ENCODE measurements at regions not wholly inside any gene's neighbourhood (a gene's known extent, or its start where the extent isn't known, plus 50 kb on each side); places are given as distances from the start of the nearest gene placed in this dataset.

GRCh38 chrX:40199704-40200103, 101.9 kb upstream of the BCOR start:
- DNase-seq (ENCODE audit: extremely low read depth, low read depth) = no peak

GRCh38 chrX:40197071-40197470, 99.3 kb upstream of the BCOR start:
- no peak for DNase-seq (ENCODE audit: extremely low read depth, low read depth)

GRCh38 chrX:40195368-40195767, 97.6 kb upstream of the BCOR start:
- no peak for DNase-seq (ENCODE audit: extremely low read depth, low read depth)

GRCh38 chrX:40192196-40192595, 94.4 kb upstream of the BCOR start:
- DNase-seq (ENCODE audit: extremely low read depth, low read depth) = no peak

- no peak for DNase-seq (ENCODE audit: extremely low read depth, low read depth)
These were observed 91.9 kb upstream of the BCOR start for GRCh38 chrX:40189637-40190036.

- no peak for DNase-seq (ENCODE audit: extremely low read depth, low read depth)
These were observed 91.0 kb upstream of the BCOR start for GRCh38 chrX:40188573-40189417.

GRCh38 chrX:40184968-40185367, 87.2 kb upstream of the BCOR start:
- no peak for DNase-seq (ENCODE audit: extremely low read depth, low read depth)

- no peak for DNase-seq (ENCODE audit: extremely low read depth, low read depth)
These were observed 84.9 kb upstream of the BCOR start for GRCh38 chrX:40182615-40183014.

- no peak for DNase-seq (ENCODE audit: extremely low read depth, low read depth)
These were observed 84.3 kb upstream of the BCOR start for GRCh38 chrX:40182095-40182494.

GRCh38 chrX:40179283-40179682, 81.5 kb upstream of the BCOR start:
- no peak for DNase-seq (ENCODE audit: extremely low read depth, low read depth)

GRCh38 chrX:40177942-40178715, 80.4 kb upstream of the BCOR start:
- DNase-seq (ENCODE audit: extremely low read depth, low read depth) = no peak

GRCh38 chrX:40177489-40177888, 79.7 kb upstream of the BCOR start:
- no peak for DNase-seq (ENCODE audit: extremely low read depth, low read depth)

GRCh38 chrX:40177117-40177430, 79.3 kb upstream of the BCOR start:
- DNase-seq (ENCODE audit: extremely low read depth, low read depth) = no peak

- DNase-seq (ENCODE audit: extremely low read depth, low read depth) = no peak
These were observed 78.8 kb upstream of the BCOR start for GRCh38 chrX:40176351-40177116.

- no peak for DNase-seq (ENCODE audit: extremely low read depth, low read depth)
These were observed 78.0 kb upstream of the BCOR start for GRCh38 chrX:40175511-40176350.

- DNase-seq (ENCODE audit: extremely low read depth, low read depth) = no peak
These were observed 77.2 kb upstream of the BCOR start for GRCh38 chrX:40174854-40175510.

GRCh38 chrX:40174001-40174853, 76.5 kb upstream of the BCOR start:
- no peak for DNase-seq (ENCODE audit: extremely low read depth, low read depth)

- no peak for DNase-seq (ENCODE audit: extremely low read depth, low read depth)
These were observed 75.6 kb upstream of the BCOR start for GRCh38 chrX:40173143-40174000.
